ENCODE measurements at regions not wholly inside any gene's neighbourhood (a gene's known extent, or its start where the extent isn't known, plus 50 kb on each side); places are given as distances from the start of the nearest gene placed in this dataset.

GRCh38 chr11:70799386-70799785 is 401.1 kb downstream of the CTTN start:
- no peak for TF ChIP-seq CTCF (IDR thresholded peaks at IDR 0.05)

- TF ChIP-seq CTCF (IDR thresholded peaks at IDR 0.05): no peak
Measured at GRCh38 chr11:70802185-70802584, 403.9 kb downstream of the CTTN start.

- TF ChIP-seq CTCF (IDR thresholded peaks at IDR 0.05): no peak
Measured at GRCh38 chr11:70804139-70804837, 406.0 kb downstream of the CTTN start.

GRCh38 chr11:70805243-70805642 is 406.9 kb downstream of the CTTN start:
- TF ChIP-seq CTCF (IDR thresholded peaks at IDR 0.05): no peak

GRCh38 chr11:70805971-70806370 is 407.6 kb downstream of the CTTN start:
- no peak for TF ChIP-seq CTCF (IDR thresholded peaks at IDR 0.05)

- no peak for TF ChIP-seq CTCF (IDR thresholded peaks at IDR 0.05)
Measured at GRCh38 chr11:70806461-70807194, 408.3 kb downstream of the CTTN start.

GRCh38 chr11:70807195-70807543 is 408.8 kb downstream of the CTTN start:
- TF ChIP-seq CTCF (IDR thresholded peaks at IDR 0.05): no peak

Data from LNCAP (cell line).